Muscle layer of duodenum (tissue), 2 donors: ENCODE measurements at regions not wholly inside any gene's neighbourhood (a gene's known extent, or its start where the extent isn't known, plus 50 kb on each side); places are given as distances from the start of the nearest gene placed in this dataset.

Source experiments
- H3K27ac ChIP-seq: one replicate; pipeline ENCODE4 v1.7.0; 2013; ENCODE audit warnings: mild to moderate bottlenecking, low read length
- H3K27me3 ChIP-seq: one replicate; pipeline ENCODE4 v1.7.0; 2013; ENCODE audit warnings: low read depth, mild to moderate bottlenecking, control low read depth, low read length
- H3K36me3 ChIP-seq, 2 donors: one replicate each; pipeline ENCODE4 v1.7.0; 2013; ENCODE audit warnings: low read length in 2 of 2, control low read depth in 1 of 2, mild to moderate bottlenecking in 1 of 2; ENCODE audit not compliant: insufficient read depth in 2 of 2, control insufficient read depth in 1 of 2
- H3K4me1 ChIP-seq, 2 donors: one replicate each; pipeline ENCODE4 v1.7.0; 2013; ENCODE audit warnings: low read length in 2 of 2, mild to moderate bottlenecking in 2 of 2, control low read depth in 1 of 2, moderate library complexity in 1 of 2; ENCODE audit not compliant: insufficient read depth in 2 of 2, control insufficient read depth in 1 of 2
- H3K4me3 ChIP-seq, 2 donors: one replicate each; pipeline ENCODE4 v1.7.0; 2013; ENCODE audit warnings: low read length in 2 of 2, low read depth in 1 of 2, mild to moderate bottlenecking in 1 of 2
- H3K9me3 ChIP-seq, 2 donors: one replicate each; pipeline ENCODE4 v1.7.0; 2013; ENCODE audit warnings: low read length in 2 of 2, control low read depth in 1 of 2, mild to moderate bottlenecking in 1 of 2; ENCODE audit not compliant: control insufficient read depth in 1 of 2
- donor health status: healthy.

DNA sequence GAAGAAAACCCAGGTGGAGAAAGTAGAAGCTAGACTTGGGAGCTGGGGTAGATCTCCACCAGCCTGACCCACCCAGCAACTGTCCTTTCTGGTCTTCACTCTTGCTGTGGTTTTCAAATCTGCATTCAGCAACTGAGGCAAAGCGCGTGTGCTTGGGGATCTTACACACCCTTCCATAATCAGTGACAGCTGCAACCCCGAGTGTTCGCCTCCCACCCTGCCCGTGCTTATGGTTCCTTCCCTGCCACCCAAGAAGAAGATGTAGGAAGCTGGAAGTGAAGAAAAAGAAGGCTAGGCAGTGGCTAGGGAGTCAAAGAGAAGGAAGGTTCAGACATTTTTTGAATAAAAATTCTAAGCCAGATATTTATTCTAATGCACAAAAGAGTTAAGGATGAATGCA is 162.6 kb upstream of the CCND2 start:
- no peak overlapping the region for H3K4me3 ChIP-seq
- H3K4me1 ChIP-seq, result peaks cover 0 to 2% of the 10 kb centered on the region in 2 donors
- H3K36me3 ChIP-seq, result no peaks in the 10 kb centered on the region
- no peaks in the 10 kb centered on the region for H3K9me3 ChIP-seq
- no peak overlapping the region for H3K27ac ChIP-seq
- no peaks in the 10 kb centered on the region for H3K27me3 ChIP-seq

DNA sequence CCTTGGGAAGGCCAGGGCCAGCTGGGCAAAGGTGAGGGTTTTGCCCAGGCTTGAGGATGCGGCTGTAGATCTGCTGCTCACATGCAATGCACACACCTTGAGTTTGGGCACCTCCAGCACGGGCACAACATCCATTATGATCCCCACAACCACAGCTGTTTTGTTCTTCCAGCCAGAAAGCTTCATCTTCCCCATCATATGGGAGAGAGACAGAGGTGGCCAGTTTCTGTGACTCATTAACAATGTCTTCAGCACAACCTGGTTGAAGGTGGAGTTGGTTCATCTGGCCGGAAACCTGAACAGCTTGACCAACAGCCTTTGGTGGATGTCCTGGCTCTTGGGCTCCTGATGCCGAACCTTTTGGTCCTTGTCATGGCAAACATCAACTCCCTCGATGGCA is 163.7 kb upstream of the CCND2 start:
- Histone ChIP-seq H3K9me3 (no peaks in the 10 kb centered on the region), H3K4me3 (no peak overlapping the region), H3K36me3 (no peaks in the 10 kb centered on the region), H3K27me3 (no peaks in the 10 kb centered on the region), H3K27ac (no peak overlapping the region), H3K4me1 (no peaks in the 10 kb centered on the region)

DNA sequence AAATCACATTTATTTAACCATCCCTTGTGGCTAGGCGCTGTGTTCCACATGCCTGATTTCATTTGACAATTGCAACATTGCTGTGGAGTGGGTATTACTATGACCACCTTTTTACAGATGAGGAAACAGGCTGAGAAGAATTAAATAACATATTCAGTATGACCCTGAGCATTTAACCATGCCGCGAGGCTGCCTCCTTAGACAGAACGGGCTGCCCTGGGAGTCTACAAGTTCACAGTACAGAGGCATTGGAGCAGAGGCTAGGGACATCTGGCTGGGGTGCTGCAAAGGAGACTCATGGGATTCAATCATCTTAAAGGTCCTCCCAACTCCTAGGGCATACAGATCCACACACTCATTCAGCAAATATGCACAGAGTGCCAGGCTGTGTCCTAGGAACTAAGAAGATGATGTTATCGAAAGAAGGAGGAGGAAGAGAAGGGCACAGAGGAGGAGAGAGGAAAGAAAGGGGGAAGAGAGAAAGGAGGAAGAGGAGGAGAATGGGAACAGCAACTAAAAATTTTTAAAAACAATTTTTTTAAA is 164.7 kb upstream of the CCND2 start:
- no peaks in the 10 kb centered on the region for H3K27me3 ChIP-seq
- H3K9me3 ChIP-seq, result no peaks in the 10 kb centered on the region
- H3K27ac ChIP-seq, result no peak overlapping the region
- no peaks in the 10 kb centered on the region for H3K4me1 ChIP-seq
- no peaks in the 10 kb centered on the region for H3K36me3 ChIP-seq
- no peak overlapping the region for H3K4me3 ChIP-seq

DNA sequence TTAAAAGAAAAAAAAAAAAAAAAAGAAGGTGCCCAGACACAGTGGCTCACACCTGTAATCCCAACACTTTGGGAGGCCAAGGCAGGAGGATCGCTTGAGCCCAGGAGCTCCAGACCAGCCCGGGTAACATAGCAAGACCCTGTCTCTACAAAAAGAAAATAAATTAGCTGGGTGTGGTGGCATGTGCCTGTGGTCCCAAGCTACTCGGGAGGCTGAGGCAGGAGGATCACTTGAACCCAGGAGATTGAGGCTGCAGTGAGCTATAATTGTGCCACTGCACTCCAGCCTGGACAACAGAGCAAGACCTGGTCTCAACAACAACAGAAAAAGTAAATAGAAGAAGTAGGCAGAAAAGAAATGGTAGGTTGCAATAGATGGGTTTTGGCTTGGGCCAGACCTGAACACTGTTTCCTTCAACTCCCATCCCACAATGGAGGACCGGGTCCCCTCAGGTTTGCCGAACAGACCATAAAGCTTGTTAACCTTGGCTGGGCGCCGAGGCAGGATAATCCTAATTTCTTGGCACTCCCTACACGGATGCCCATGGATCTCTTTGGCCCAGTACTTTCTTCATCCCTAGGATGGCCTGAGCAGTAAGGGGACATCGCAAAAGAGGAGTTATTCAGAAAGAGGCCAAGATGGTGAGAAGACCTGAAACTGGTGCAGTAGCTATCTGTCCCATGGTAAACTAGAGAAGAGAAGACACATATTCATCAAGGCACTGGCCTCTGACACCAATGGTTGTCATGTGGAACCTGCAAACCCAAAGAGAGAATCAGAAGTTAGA is 165.5 kb upstream of the CCND2 start:
- Histone ChIP-seq H3K4me3 (no peak overlapping the region), H3K27me3 (no peaks in the 10 kb centered on the region)

DNA sequence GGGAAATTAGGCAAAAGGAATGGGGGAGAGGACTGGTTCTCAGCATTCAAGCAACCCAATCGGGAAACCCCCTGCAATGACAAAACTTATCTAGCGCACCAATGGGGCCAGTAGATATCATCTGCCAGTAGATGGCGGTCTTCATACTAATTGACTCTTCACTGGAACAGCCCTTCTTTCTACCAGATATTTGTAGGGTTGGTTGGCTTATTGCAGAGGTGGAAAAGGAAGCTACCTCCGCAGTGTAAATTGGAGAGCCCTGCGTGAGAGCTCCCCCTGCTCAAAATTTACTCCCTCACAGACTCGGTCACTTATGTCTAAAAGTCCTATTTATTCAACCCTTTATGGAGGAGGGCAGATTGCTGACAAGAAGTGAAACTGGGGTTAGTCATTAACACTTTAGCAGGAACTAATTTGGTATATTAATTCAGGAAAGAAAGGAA is 166.1 kb upstream of the CCND2 start:
- no peaks in the 10 kb centered on the region for H3K27me3 ChIP-seq

More for the DNA sequence above, 165.5 kb upstream of the CCND2 start:
- H3K27ac ChIP-seq, result no peak overlapping the region
- H3K4me1 ChIP-seq, result no peaks in the 10 kb centered on the region
- H3K9me3 ChIP-seq, result no peaks in the 10 kb centered on the region
- H3K36me3 ChIP-seq, result no peaks in the 10 kb centered on the region

DNA sequence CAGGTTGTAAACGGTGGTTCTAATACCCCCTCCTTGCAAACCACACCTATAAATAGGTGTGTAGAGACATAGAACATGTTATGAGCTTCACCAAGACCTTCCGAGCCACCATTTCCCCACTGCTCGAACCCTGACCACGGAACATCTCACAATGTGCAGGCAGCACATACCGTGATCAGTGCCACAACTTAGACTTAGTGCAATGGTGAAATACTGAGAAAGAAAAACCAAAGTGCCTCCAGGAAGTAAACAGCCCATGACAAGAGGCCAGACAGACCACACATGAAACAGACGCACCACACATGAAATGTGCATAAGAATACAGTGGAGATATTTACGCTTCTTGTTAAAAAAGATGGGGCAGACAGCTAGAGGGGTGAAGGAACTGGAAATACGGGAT is 166.9 kb upstream of the CCND2 start:
- no peaks in the 10 kb centered on the region for H3K9me3 ChIP-seq
- no peaks in the 10 kb centered on the region for H3K36me3 ChIP-seq
- no peaks in the 10 kb centered on the region for H3K27me3 ChIP-seq
- H3K4me1 ChIP-seq, result no peaks in the 10 kb centered on the region
- H3K4me3 ChIP-seq, result no peak overlapping the region
- H3K27ac ChIP-seq, result no peak overlapping the region

More for the DNA sequence above, 166.1 kb upstream of the CCND2 start:
- Histone ChIP-seq H3K36me3 (no peaks in the 10 kb centered on the region), H3K4me3 (no peak overlapping the region), H3K4me1 (no peaks in the 10 kb centered on the region), H3K27ac (no peak overlapping the region), H3K9me3 (no peaks in the 10 kb centered on the region)

DNA sequence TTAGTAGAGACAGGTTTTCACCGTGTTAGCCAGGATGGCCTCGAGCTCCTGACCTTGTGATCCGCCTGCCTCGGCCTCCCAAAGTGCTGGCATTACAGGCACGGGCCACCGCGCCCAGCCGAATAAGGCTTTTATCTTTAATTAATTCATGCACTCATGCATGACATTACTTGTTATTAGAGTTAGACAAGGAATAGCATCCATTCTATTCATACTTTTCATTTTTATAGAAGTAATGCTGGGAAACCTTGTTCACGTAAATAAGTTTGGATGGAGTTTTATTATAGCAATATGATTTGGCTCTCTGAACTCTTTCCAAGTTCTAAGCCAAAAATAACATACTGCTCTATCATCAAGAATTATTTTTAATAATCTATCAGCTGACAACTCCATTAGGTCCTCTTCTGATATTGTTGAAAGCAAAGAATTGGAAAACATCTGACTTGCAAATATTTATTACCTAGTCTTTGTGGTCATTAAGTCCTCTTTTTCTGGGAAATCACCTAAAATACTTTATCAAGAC is 168.8 kb upstream of the CCND2 start:
- H3K9me3 ChIP-seq, result no peaks in the 10 kb centered on the region
- H3K4me3 ChIP-seq, result no peak overlapping the region

DNA sequence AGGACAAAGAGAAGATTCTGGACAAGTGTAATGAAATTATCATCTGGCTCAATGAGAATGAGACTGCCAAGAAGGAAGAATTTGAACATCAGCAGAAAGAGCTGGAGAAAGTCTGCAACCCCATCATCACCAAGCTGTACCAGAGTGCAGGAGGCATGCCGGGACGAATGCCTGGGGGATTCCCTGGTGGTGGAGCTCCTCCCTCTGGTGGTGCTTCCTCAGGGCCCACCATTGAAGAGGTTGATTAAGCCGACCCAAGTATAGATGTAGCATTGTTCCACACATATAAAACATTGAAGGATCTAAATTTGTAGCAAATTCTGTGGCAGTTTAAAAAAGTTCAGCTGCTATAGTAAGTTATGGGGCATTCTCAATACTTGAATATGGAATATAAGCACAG is 174.3 kb upstream of the CCND2 start:
- Histone ChIP-seq H3K9me3 (no peaks in the 10 kb centered on the region), H3K27ac (no peak overlapping the region), H3K4me1 (no peaks in the 10 kb centered on the region), H3K36me3 (no peaks in the 10 kb centered on the region), H3K27me3 (no peaks in the 10 kb centered on the region), H3K4me3 (no peak overlapping the region)

More for the DNA sequence above, 168.8 kb upstream of the CCND2 start:
- H3K27ac ChIP-seq, result no peak overlapping the region
- H3K36me3 ChIP-seq, result no peaks in the 10 kb centered on the region
- no peaks in the 10 kb centered on the region for H3K27me3 ChIP-seq
- no peaks in the 10 kb centered on the region for H3K4me1 ChIP-seq

DNA sequence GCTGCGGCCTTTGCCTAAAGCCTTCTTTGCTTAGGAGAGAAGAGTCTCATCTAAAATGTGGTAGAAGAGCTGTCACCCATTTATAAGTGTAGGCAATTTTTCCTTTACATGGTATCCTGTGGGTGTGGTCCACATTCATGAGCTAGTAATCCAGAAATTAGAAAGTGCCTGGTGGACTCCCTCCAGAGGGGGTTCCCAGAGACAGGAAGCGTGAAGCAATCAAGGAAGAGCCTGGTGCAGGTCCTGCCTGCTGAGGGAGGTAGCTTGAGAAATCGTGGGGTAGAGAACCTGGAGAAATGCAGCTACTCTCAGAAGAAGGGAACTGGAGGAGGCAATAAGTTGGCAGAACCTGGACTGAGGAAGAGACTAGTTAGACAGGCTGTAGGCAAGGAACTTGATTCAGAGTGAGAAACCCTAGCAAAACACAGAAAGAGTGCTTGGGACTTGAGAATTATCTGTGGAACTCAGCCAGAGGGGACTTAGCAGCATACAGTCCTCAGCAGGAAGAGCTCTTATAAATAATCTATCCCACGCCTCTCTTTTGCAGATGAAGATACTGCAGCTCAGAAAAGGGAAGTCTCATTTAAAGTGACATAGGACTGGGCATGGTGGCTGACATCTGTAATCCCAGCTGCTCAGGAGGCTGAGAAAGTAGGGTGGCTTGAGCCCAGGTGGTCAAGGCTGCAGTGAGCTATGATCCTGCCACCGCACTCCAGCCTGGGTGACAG is 182.4 kb upstream of the CCND2 start:
- Histone ChIP-seq H3K9me3 (no peaks in the 10 kb centered on the region), H3K27ac (no peak overlapping the region), H3K27me3 (no peaks in the 10 kb centered on the region), H3K4me1 (no peaks in the 10 kb centered on the region), H3K36me3 (no peaks in the 10 kb centered on the region), H3K4me3 (no peak overlapping the region)

DNA sequence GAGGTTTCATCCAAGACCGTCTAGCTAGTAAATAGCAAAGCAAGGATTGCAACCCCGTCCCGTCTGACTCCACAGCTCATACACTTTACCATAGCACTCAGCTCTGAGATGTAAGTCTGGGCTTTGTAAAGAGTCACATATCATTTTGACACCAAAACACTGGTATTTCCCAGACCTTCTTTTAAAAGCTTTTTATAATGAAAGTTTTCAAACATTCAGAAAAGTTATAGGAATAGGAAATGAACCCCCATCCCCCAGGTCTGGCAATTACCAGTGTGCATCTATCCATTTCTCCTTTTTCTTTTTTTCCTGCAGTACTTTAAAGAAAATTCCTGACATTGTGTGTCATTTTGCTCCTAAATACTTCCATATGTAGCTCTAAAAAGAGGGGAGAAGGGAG is 183.6 kb upstream of the CCND2 start:
- no peaks in the 10 kb centered on the region for H3K36me3 ChIP-seq
- H3K4me3 ChIP-seq, result no peak overlapping the region
- H3K27ac ChIP-seq, result no peak overlapping the region
- no peaks in the 10 kb centered on the region for H3K9me3 ChIP-seq
- no peaks in the 10 kb centered on the region for H3K4me1 ChIP-seq
- H3K27me3 ChIP-seq, result no peaks in the 10 kb centered on the region

DNA sequence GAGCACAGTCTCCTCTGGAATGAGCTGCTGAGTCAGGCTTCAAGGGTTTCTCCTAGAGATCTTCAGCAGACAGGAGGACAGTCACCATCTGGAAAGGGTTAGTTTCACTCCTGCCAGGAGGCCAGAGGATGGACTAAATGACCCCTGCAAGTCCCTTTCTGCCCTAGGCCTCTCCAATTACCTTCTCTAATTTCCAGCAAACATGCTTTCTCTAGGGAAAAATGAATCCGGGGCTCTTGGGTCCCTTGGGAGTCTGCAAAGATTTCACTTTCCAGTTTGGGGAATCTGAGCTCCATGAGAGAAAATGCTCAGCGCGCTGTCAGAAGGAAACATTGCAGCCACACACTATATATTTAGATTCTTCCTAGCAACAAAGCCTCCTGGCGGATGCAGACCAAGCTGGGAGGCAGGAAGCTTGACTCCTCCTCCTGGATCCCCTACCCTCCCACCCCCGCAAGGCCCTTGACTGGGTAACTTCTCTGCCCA is 184.4 kb upstream of the CCND2 start:
- no peaks in the 10 kb centered on the region for H3K36me3 ChIP-seq
- H3K4me3 ChIP-seq, result no peak overlapping the region
- H3K27ac ChIP-seq, result no peak overlapping the region

More for the DNA sequence above, 184.4 kb upstream of the CCND2 start:
- Histone ChIP-seq H3K4me1 (no peaks in the 10 kb centered on the region), H3K27me3 (no peaks in the 10 kb centered on the region), H3K9me3 (no peaks in the 10 kb centered on the region)
